ENCODE measurements at regions not wholly inside any gene's neighbourhood (a gene's known extent, or its start where the extent isn't known, plus 50 kb on each side); places are given as distances from the start of the nearest gene placed in this dataset.

DNA sequence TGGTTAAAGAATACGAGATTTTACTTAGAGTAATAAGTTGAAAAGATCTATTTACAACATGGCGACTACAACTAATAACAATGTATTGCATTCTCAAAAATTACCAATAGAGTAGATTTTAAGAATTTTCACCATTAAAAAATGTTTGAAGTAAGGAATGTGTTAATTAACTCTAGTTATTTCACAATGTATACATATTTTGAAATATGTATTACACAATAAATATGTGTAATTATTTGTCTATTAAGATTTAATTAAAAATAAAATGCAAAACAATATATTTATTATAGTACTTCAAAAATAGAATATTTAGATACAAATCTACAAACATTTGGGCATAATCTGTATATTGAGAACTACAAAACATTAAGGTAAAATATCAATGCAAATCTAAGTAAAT is 1326.3 kb upstream of the CDH6 start:
- H3K4me1 Mint-ChIP-seq = no peaks in the 10 kb centered on the region
- no peaks in the 10 kb centered on the region for H3K27me3 Mint-ChIP-seq
- no peak overlapping the region for H3K27ac Mint-ChIP-seq
- H3K9me3 Mint-ChIP-seq = peaks cover 2% of the 10 kb centered on the region
- DNase-seq = no peak
- H3K4me3 Mint-ChIP-seq = no peak overlapping the region
- H3K36me3 Mint-ChIP-seq = no peaks in the 10 kb centered on the region

DNA sequence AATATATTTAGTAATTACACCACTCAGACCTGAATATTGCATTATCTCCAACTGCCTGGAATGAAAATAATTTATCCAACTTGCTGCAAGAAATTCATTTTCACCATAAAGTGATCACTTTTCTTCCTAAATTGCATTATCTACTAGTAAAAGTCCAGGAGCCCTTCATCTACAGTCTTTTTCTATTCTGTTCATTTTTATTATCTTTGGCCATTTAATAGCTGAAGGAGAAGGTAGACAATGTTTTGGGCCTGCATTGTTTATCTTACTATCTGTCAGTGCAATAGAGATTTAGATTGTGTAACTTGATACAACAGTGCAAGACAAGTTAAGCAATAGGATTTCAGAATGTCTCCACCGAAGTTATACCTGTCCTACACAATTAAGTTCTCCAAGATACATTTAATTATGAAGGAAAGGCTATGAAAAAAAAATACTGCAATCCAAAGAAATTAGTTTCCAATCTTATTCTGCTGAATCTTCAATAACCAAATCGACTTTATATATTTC is 1339.7 kb upstream of the CDH6 start:
- peaks cover 31% of the 10 kb centered on the region for H3K9me3 Mint-ChIP-seq
- no peak overlapping the region for H3K4me3 Mint-ChIP-seq
- H3K27me3 Mint-ChIP-seq = no peaks in the 10 kb centered on the region
- no peaks in the 10 kb centered on the region for H3K4me1 Mint-ChIP-seq
- H3K36me3 Mint-ChIP-seq = no peaks in the 10 kb centered on the region
- H3K27ac Mint-ChIP-seq = no peak overlapping the region
- DNase-seq = no peak

DNA sequence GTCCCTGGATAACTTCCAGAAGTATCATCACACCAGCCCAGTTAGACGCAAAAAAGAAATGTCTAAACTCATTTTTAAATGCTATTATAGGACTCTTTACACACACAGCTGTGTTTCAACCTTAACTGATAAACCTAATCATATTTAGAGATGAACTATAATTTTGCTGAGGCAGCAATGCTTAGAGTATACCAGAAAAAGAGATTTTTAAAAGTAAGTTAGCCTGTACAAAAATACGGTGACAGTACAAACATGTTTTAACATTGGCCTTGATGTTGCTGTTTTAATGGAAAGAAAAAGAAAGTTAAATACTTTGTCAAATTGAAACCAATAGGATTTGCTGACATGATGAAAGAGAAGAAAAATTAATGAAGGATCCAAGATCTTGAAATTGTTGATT is 1341.2 kb upstream of the CDH6 start:
- no peak for DNase-seq
- Mint-ChIP-seq H3K27ac (no peak overlapping the region), H3K27me3 (no peaks in the 10 kb centered on the region), H3K4me3 (no peak overlapping the region), H3K36me3 (no peaks in the 10 kb centered on the region), H3K9me3 (peaks cover 27% of the 10 kb centered on the region), H3K4me1 (no peaks in the 10 kb centered on the region)

DNA sequence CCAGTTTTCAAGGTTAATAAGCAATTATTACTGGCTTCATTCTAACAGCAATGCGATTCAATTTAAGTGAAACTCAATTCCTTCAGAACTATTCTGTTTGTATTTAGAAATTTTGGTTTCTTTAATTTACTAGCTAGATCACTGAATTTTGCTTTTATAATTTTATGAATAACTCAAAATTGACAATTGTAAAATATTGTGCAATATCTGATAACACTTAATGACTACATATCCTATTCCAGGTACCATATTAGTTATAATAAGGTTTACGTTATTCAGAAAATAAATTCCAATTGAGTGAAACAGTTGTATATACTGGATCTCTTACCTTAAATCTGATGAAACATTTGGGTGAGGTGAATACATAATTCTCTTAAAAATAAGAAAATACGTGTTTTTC is 1348.3 kb upstream of the CDH6 start:
- Mint-ChIP-seq H3K27me3 (no peaks in the 10 kb centered on the region), H3K4me1 (no peaks in the 10 kb centered on the region), H3K27ac (no peak overlapping the region), H3K4me3 (no peak overlapping the region), H3K9me3 (peaks cover 8% of the 10 kb centered on the region), H3K36me3 (no peaks in the 10 kb centered on the region)
- DNase-seq = no peak

DNA sequence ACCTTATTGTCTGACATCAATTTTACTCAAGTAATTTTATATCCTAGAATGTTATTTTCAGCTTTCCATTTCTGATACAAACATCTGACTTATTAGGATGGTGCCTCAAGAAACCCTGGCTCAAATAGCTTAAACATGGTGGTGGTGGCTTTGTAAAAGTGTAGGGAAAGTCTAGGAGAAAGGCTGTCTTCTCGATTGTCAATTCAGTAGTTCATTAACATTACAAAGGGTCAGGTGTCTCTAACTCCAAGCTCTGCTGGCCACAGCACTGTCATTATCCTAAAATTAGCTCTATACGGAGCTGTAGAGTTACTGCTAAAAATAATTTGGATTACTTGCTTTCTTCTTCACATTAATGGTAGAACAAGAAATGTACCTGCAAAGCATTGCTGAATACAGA is 1360.1 kb upstream of the CDH6 start:
- Mint-ChIP-seq H3K27ac (no peak overlapping the region), H3K36me3 (no peaks in the 10 kb centered on the region), H3K4me1 (no peaks in the 10 kb centered on the region), H3K4me3 (no peak overlapping the region), H3K9me3 (peaks cover 3% of the 10 kb centered on the region), H3K27me3 (no peaks in the 10 kb centered on the region)
- no peak for DNase-seq

DNA sequence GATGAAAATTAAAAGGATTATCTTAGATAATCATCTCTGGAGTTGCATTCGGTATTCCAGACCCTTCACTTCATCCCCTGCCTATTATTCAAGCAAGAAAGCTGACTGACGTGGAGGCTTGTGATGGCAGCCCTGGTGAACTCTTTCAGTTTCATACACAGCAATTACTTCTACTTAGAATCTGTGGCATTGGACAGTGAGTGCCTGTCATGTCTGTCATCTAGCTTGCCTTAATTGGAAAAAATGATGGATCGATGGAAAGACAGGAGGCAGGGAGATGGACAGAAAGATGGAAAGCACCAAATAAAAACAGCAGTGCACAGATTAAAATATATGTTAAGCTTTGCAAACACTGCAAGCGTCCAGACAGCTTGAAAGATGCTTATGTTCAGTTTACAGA is 1371.0 kb upstream of the CDH6 start:
- H3K27ac Mint-ChIP-seq = no peak overlapping the region
- H3K36me3 Mint-ChIP-seq = no peaks in the 10 kb centered on the region
- no peak for DNase-seq
- H3K4me1 Mint-ChIP-seq = no peaks in the 10 kb centered on the region
- no peak overlapping the region for H3K4me3 Mint-ChIP-seq
- H3K9me3 Mint-ChIP-seq = no peaks in the 10 kb centered on the region
- H3K27me3 Mint-ChIP-seq = no peaks in the 10 kb centered on the region

DNA sequence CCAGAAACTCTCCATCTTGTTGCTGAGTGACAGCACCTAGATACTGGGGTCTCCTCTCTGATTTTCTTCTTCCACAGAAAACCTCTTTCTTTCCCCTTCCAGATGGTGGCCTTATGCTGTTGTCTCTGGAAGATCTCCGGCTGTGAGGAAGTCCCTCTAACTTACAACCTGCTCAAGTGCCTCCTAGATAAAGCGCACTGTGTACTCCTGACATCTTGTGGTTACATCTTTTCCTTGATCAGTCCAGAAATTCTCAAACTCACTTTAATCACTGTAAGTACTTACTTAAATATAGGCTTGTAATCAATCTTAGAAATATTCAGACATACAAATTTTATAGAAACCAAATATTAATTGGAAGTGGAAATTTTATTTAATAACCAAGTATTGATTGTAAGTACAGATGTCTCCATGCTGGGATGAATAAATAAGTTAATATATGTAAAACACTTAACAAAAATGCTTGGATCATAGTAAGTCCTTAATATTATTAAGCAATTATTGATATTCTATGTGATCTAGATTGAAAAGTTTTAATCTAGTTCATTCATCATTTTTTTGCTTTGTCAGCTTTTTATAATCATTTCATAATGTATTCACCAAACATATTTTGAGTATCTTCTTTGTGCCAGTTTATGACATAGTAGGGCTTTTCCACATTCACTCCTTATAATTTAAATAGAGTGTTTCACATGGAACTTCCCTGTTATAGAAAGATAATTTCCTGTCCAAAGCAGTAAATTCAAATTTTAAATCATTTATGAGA is 1381.4 kb upstream of the CDH6 start:
- Mint-ChIP-seq H3K36me3 (no peaks in the 10 kb centered on the region), H3K4me1 (no peaks in the 10 kb centered on the region), H3K27me3 (no peaks in the 10 kb centered on the region), H3K9me3 (peaks cover 9% of the 10 kb centered on the region), H3K27ac (no peak overlapping the region), H3K4me3 (no peak overlapping the region)
- no peak for DNase-seq

DNA sequence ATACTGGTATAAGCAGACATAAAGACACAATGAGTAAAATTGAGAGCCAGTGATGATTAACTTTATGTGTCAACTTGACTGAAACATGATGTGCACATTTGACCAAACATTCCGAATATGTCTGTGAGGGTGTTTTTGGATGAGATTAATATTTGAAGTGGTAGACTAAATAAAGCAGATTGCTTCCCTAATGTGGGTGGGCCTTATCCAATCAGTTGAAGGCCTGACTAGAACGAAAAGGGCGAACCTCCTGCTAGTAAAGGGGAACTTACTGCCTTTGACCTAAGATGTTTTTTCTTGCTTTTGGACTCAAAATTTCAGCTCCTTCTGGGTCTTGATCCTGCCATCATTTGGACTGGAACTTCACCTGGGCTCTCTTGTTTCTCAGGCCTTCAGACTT is 1387.7 kb upstream of the CDH6 start:
- Mint-ChIP-seq H3K9me3 (peaks cover 3% of the 10 kb centered on the region), H3K36me3 (no peaks in the 10 kb centered on the region), H3K4me3 (no peak overlapping the region), H3K27me3 (no peaks in the 10 kb centered on the region), H3K27ac (no peak overlapping the region), H3K4me1 (no peaks in the 10 kb centered on the region)
- no peak for DNase-seq

DNA sequence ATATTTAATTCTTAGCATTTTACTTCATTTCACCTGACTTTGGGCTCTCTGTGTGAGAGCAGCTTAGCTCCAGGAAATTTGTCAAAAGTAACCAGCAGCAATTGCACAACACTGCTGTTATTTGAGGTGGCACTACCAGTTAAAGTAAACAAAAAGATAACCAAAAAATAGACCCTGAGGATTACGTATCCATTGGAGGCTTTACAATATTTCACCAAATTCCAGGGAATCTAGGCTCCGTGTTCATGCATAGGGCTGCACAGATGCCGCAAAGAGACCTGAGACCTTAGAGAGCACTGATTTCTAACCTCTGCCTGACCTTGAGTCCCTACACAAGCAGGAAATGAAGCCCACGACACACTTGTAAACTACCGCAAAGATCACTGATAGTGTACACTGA is 1392.7 kb upstream of the CDH6 start:
- H3K27ac Mint-ChIP-seq = no peak overlapping the region
- no peak overlapping the region for H3K4me3 Mint-ChIP-seq
- H3K4me1 Mint-ChIP-seq = no peaks in the 10 kb centered on the region
- no peaks in the 10 kb centered on the region for H3K36me3 Mint-ChIP-seq
- DNase-seq = no peak
- peaks cover 6% of the 10 kb centered on the region for H3K9me3 Mint-ChIP-seq
- no peaks in the 10 kb centered on the region for H3K27me3 Mint-ChIP-seq

DNA sequence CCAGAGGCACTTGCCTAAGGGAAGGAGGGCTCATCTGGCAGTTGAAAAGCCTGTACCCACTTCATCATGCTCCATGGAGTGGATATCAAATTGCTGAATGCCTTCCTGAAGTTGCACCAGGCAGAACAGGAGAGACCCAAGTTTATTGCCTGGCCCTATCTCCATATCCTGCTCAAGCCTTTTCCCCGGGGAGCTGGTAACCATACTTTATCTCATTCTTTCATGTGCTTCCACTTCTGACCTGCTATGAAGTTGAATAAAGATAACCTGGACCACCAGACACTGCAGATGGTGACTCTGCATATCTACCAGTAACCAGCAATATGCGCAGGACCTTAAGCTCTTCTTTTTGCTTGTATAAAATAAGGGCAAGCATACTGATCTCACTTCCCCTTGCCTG is 1397.5 kb upstream of the CDH6 start:
- Mint-ChIP-seq H3K4me3 (no peak overlapping the region), H3K27me3 (no peaks in the 10 kb centered on the region), H3K9me3 (peaks cover 6% of the 10 kb centered on the region), H3K4me1 (no peaks in the 10 kb centered on the region), H3K36me3 (no peaks in the 10 kb centered on the region), H3K27ac (no peak overlapping the region)
- DNase-seq = no peak

DNA sequence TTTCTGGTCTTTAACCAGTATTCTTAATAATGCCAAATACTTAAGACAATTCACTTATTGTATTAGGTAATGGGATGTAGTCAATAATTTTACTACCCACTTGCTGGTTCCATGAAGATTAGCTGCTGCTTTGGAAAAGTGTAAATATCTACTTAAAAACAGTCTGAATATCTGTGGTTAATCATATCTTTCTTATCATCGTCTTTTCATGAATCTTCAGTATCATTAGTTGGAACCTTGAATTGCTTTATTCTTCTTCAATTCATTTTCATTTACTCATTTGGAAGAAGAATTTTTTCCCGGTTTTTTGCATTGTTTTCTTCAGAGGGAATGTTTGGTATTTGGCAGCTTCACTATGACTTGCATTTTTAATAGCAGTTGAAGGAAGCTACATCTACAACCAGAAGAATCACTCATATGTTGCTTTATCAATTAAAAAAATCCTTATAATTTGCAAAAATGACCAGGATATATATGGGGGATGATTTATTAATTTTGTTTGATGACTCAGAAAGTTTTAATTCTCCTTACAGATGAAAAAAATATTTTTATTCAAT is 1398.3 kb upstream of the CDH6 start:
- Mint-ChIP-seq H3K4me1 (no peaks in the 10 kb centered on the region), H3K36me3 (no peaks in the 10 kb centered on the region), H3K27ac (no peak overlapping the region), H3K4me3 (no peak overlapping the region), H3K27me3 (no peaks in the 10 kb centered on the region), H3K9me3 (peaks cover 6% of the 10 kb centered on the region)
- no peak for DNase-seq

DNA sequence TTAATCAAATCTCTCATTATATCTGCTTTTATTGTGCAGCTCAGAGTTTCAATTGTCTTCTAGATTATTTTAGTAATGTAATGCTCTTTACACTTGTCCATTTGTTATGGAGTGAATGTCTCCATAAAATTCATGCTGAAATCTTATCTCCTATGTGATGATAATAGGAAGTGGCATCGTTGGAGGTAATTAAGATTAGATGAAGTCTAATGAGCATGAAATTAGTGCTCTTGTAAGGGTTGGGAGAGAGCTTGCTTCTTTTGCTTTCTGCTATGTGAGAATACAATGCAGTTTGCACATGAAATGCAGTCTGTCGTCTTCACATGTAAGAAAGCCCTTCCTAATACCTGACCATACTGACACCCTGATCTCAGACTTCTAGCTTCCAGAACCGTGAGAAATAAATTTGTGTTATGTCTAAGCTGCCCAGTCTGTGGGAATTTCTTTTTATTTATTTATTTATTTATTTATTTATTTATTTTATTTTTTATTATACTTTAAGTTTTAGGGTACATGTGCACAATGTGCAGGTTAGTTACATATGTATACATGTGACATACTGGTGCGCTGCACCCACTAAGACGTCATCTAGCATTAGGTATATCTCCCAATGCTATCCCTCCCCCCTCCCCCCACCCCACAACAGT is 1399.2 kb upstream of the CDH6 start:
- H3K4me1 Mint-ChIP-seq = no peaks in the 10 kb centered on the region
- peaks cover 6% of the 10 kb centered on the region for H3K9me3 Mint-ChIP-seq
- DNase-seq = no peak
- H3K36me3 Mint-ChIP-seq = no peaks in the 10 kb centered on the region
- no peak overlapping the region for H3K4me3 Mint-ChIP-seq
- H3K27ac Mint-ChIP-seq = no peak overlapping the region
- H3K27me3 Mint-ChIP-seq = no peaks in the 10 kb centered on the region

DNA sequence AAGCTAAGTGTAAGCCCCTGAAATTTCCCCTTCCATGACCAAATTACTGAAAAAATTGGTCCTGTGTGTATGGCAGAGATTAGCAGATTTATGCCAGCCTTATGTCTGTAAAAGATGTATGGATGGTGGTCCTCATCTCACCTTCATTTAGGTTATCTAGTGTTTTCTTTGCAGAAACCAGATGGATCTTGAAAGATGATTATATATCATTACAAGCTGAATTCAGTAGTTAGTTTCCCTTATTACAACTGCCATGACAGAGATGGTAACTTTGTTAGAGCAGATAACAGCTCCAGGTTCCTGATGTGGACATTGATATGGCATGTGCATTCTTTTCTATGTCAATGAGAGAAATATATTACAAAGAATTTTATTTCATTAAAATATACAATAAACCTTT is 1403.2 kb upstream of the CDH6 start:
- no peak for DNase-seq
- Mint-ChIP-seq H3K27me3 (no peaks in the 10 kb centered on the region), H3K9me3 (no peaks in the 10 kb centered on the region), H3K27ac (no peak overlapping the region), H3K4me3 (no peak overlapping the region), H3K36me3 (no peaks in the 10 kb centered on the region), H3K4me1 (no peaks in the 10 kb centered on the region)

DNA sequence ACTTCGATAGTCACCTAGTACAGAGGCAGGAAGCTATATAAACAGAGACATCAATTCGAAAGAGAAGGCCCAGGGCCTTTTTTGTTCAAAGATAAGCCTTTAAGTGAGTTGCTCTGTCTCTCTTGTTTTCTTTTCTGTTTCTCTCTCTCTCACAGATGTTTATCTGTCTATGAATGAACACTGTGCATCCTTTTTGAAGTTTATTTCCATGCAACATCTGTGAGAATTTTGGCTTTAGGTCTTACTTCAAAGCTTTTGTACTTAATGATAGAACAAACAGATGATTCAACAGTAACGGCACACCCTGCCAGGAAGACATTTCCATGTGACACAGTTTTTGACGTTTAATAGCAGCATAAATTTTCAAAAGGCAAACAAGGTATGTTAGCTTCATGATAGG is 1413.1 kb upstream of the CDH6 start:
- Mint-ChIP-seq H3K4me1 (no peaks in the 10 kb centered on the region), H3K9me3 (peaks cover 2% of the 10 kb centered on the region), H3K27ac (no peak overlapping the region), H3K36me3 (no peaks in the 10 kb centered on the region), H3K27me3 (no peaks in the 10 kb centered on the region), H3K4me3 (no peak overlapping the region)
- no peak for DNase-seq

DNA sequence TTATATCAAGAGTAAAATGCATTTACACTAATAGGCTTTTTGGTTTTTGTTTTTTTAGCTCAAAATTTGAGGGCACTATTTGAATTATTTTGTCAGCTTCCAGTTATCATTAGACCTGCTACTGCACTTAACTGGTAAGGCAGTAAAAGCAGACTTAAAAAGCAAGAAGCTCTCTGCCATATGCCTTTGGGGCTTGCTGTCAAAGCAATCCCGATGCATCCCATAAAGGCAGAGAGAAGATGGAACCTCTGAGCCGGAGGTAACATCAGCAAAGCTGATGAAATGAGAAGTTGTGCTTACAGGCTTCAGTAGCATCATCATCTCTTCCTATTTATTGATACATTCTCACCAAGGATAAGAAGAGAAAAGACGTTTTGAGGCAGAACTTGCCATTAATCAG is 1414.3 kb upstream of the CDH6 start:
- H3K27ac Mint-ChIP-seq = no peak overlapping the region

DNA sequence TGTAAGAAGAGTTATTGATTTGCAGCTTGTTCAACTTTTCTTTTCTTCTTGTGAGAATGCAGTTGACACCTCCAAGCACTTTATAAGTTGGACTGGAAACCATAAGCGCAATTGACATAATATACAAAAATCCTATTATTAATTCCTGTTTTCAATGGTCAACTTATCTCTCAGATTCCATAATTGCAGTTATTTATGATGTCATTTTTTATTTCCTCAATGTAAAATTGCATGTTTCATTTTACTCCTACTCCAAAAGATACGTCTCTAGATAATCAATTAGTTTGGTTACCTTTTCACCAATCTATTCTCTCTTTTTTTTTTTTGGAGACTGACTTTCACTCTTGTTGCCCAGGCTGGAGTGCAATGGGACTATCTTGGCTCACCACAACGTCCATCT is 1416.1 kb upstream of the CDH6 start:
- Mint-ChIP-seq H3K27ac (no peak overlapping the region), H3K4me1 (no peaks in the 10 kb centered on the region), H3K36me3 (no peaks in the 10 kb centered on the region), H3K4me3 (no peak overlapping the region), H3K9me3 (peaks cover 5% of the 10 kb centered on the region), H3K27me3 (no peaks in the 10 kb centered on the region)
- no peak for DNase-seq

More for the DNA sequence above, 1414.3 kb upstream of the CDH6 start:
- Mint-ChIP-seq H3K4me1 (no peaks in the 10 kb centered on the region), H3K36me3 (no peaks in the 10 kb centered on the region), H3K27me3 (no peaks in the 10 kb centered on the region), H3K9me3 (peaks cover 2% of the 10 kb centered on the region), H3K4me3 (no peak overlapping the region)
- DNase-seq = no peak
